SW480 (cell line): ENCODE measurements at regions not wholly inside any gene's neighbourhood (a gene's known extent, or its start where the extent isn't known, plus 50 kb on each side); places are given as distances from the start of the nearest gene placed in this dataset.
"Not testable (repeated sequence)": the region's sequence is repeated elsewhere in the genome, so short reads cannot be mapped to it uniquely, and the experiment has no call there.

Experiments
- DNase-seq: peaks from one replicate; pipeline ENCODE4 v3.0.0-alpha.2; 2016; ENCODE audit warnings: low spot score

DNA sequence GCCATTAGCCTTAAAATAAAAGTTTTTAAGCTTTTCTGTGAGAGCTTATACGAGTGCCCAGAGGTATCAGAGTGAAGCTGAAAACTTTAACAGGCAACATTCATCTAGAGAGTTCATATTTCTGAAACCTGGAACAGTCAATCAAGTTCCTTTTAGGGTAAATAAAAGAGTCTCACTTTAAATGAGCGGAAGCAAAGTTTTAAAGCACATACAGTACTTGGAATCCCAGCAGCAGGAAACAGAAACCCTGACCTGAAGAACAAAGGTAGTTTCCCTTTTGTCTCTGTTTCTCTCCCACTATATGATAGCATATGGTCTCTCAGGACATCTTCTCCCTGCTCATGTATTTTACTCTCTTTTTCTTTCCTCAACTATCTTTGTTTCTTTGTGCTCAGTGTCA lies 153.0 kb downstream of the ASB9 start:
- DNase-seq, result no peak

DNA sequence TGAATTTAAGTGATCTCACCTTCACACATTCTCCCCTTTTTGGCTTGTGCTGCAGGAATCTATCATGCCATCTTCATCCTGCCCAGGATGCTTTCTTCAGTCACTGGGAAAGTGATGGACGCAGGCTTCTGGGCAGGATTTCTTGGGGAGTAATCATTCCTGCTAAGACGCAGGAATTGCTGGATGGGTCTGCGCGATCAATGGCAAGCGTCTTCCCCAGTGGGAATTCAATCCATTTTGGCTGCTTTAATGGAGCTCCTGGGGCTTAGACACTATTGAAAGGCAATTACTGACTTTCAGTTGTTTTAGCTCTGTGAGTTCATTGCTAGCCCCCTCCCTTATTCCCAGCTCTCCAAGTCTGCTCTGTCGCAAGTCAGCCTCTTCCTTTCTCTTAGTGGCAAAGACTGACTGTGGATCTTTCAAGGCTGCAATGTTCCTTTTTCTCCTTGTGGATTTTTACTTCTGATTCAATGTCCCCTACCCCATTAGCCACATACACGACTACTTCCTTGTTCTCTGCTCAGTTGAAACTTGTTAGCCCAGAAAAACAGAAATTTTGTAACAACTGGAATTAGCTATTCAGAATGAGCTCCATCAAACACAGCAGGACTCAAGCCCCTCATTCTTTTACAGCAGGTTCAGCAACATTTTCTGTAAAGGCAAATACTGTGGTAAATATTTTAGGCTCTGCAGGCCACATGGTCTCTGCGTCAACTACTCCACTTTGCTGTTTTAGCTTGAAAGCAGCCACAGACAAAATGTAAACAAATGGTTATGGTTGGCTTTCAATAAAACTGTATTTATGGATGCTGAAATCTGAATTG lies 154.9 kb downstream of the ASB9 start:
- no peak for DNase-seq

DNA sequence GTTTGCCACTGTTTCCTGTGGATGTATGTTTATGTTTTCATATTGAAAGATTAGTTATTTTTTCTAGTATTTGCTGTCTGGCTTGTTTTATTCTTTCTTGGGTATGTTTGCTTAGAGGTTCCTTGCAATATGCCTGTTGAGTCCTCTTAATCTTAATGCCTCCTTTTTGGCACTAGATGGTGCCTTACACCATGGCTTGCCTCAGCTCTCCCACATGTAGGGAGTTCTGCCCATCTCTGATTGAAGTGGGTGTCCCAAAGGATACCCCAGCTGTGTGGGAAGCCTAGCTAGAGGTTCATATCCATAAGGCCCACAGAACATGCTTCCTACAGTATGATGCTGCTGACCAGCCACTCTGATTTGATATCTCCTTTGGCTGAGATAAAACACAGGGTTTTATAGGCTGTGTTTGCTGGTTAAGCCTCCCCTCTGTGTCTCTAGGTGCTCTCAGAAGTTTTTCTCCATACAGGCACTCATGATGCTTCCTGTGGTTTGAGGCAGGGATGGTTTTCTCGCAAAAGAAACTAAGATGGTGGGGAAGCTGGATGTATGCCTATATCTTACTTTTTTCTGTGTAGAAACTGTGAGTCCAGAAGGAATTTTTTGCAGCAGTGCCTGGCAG lies 162.4 kb downstream of the ASB9 start:
- DNase-seq, result no peak

DNA sequence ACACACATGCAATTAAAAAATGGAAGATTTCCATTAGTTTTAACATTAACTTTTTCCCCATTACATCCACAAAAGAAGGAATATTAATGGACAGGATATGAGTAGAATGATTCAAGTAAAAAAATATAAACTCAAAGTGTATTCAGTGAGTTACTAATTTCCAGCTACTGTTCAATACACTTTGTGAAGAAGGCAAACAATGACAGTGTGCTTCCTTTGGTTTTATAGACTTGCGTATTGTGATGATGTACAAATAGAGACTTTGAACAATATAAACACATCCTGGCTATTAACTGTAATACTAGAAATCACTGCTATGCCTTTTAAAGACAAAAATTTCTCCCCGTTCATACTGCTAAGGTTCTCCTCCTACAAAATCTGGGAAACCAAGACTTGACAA lies 171.4 kb downstream of the ASB9 start:
- DNase-seq, result no peak

DNA sequence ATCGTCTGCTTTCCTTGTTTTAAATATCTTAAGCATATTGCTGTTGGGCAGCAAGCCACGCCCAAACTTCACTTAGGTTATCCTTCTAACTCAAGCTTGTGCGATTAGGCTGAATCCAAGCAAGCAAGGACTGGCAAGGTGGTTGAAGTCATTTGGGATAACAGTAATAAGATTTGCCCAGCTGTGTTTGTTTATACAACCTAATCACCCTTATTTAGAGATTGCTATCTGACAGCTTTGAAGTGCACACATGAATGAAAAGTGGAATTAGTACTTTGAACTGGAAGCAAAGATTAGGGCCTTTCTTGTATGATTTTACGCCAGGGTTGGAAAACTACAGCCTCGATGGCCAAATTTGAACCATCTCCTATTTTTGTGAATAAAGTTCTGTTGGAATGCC lies 182.1 kb downstream of the ASB9 start:
- DNase-seq, result no peak

DNA sequence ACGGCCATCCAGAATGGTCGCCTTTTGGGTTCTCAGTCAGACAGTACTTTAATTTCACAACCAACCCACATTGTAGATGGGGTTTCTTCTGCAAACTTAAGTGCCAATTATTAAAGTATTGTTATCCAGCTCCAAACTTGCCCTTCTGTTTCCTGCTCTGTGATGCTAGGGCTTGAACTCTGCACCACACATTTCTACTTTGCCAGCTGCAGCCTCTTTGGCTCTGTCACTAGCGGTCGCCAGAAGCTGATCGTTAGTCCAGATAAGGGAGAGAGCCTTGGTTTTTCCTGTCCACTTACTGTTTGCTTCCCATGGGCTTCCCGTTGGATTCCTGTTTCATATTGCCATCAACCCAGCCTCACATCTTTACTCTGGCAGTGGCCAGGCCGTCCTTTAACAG lies 196.6 kb downstream of the ASB9 start:
- no peak for DNase-seq

DNA sequence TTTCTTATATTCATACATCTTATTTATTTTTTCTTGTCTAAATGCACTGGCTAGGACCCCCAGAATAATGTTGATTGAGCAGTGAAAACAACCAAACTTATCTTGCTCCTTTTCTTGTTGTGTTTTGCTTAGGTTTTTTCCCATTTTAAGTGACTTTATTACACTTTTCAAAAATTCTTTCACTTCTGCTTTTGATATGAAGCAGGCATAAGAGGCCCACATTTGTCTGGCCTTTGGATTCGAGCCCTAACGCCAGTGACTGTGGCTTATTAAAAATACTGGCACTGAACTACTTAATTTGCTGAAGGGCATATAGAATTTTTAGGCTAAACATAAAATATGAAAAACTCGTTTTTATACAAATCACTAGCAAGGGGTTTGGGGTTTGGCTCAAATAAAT lies 197.0 kb downstream of the ASB9 start:
- DNase-seq, result no peak

DNA sequence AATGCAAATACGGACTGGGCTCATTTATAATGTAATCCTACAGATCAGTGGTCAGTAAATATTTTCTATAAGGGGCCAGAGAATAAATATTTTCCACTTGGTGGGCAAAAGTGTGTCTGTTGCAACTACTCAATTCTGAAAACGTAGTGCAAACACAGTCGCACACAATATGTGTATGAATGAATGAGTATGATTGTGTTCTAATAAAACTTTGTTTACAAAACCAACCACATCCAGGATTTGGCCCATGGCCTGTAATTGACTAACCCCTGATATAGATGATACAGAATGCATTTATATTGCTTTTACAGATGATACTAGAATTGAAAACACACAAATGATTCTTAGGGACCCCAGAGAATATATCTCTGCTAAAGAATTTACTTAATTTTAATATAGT lies 197.6 kb downstream of the ASB9 start:
- no peak for DNase-seq

DNA sequence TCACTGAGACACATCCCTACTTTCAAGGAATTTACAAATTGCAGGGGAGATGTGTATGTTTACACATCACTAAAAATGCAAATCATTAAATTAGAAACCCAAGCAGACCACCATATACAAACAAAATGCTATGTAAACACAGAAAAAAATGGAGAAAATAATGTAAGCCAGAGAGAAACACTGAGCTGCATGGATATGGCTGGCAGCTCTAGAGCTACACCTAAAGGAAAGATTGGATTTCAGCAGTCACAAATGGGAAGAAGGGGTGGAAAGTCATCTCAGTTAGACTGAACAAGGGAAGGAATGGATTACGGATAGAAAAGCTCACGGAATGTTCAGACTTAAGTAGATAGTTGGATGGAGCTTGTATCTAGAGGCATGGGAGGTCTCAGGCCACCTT lies 186.3 kb downstream of the MOSPD2 start:
- DNase-seq, result no peak

DNA sequence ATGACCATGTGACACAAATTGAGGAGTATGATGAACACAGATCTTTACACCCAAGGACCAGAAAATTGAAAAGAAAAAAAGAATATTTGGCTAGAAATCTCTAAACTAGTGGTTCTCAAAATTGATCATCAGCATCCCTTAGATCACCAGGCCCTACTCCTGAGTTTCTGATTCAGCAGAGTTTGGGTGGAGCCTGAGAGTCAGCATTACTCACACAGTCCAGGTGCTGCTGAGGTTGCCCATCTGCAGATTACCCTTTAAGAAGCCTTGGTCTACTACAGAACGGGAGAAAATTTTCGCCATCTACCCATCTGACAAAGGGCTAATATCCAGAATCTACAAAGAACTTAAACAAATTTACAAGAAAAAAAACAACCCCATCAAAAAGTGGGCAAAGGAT lies 182.8 kb downstream of the MOSPD2 start:
- DNase-seq, result no peak

DNA sequence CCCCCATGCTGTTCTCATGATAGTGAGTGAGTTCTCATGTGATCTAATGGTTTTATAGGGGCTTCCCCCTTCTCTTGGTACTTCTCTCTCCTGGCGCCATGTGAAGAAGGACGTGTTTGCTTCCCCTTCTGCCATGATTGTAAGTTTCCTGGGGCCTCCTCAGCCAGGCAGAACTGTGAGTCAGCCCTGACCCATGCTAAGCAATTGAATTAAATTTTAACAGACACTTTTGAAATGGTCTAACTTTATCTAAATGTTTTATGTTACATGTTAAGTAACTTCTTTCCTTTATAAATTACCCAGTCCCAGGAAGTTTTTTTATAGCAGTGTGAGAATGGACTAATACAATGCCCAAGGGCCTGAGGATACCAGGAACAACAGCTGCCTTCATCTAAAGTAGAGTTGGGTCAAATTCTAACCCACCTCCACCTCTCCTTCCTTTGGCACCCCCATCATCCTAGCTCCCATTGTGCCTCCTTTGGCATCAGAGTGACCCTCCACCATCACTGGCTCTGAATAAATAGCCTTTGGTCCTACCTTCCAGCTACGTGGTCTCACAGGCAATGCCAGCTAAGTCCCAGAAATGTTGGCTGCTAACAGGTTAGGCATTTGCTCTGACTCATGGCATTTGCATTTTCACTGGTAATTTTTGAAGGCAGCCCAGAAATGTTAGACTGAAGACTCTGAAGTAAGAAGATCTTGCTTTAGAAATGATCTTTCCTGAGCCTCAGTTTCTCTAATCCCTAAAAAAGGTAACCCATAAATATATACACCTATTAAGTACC lies 182.1 kb downstream of the MOSPD2 start:
- DNase-seq, result no peak

DNA sequence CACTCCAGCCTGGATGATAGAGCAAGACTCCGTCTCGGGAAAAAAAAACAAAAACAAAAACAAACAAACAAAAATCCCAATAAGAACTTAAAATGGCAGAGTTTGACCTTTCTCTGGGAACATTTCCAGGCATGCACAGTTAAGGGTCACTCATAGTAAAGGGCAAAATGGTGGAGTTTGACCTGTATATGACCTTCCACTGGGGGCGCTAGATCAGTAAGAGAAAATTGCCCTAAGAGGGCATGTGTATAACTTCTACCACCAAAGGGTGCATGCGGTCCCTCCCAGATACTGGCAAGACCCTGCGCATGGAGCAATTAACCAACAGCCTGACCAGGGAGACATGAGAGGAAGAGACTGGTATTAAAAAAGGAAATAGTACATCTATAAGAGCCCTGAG lies 177.2 kb downstream of the MOSPD2 start:
- no peak for DNase-seq

DNA sequence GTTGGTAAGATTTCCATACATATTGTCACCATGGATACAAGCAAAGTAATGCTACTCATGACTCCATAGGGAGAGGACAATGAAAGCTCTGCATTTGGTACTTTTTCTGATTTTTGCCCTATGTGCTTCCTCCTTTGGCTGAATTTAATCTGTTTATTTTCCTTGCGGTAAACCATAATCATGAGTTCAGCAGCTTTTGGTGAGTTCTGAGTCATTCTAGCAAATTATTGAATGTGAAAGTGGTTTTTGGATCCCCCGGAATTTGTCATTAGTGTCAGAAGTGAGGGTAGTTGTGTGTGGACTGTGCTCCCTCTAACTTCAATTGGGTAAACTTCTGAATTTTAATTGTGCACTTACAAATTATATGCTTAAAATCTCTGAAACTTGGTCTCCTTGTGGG lies 170.3 kb downstream of the MOSPD2 start:
- no peak for DNase-seq

DNA sequence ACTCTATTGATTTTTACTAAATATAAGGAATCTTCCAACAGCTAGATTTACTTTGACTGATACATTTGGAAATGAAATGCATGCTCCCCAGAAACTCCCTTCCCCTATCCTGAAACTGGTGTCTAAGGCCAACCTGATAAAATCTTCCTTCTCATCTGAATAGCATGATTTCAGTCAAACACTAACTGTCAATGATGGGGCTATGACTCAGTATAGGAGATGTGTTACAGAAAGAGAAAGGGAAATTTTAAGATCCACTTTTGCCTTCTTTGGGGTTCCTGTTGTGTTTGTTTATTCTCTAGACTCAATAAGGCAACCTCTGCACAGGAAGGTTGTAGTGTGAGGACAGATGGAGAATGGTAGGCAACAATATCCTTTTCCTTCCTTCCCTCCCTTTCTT lies 160.7 kb downstream of the MOSPD2 start:
- DNase-seq, result no peak

DNA sequence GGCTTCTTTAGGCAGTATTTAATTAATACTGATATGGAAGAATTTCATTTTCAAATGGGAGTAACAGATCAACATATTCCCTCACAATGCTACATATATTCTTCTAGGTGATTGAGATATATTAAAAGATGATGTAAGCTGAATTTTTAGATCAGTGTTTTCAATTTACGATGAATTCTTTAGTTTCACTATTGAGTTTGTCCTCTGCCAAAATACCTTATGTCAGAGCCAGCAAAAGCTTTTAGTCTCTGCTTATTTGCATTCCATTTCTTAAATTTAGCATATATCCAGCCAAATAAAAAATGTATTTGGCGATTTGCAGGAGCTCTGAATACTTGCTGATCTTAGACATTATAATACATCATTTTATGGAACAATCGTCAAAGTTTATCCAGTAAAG lies 144.3 kb downstream of the MOSPD2 start:
- no peak for DNase-seq

DNA sequence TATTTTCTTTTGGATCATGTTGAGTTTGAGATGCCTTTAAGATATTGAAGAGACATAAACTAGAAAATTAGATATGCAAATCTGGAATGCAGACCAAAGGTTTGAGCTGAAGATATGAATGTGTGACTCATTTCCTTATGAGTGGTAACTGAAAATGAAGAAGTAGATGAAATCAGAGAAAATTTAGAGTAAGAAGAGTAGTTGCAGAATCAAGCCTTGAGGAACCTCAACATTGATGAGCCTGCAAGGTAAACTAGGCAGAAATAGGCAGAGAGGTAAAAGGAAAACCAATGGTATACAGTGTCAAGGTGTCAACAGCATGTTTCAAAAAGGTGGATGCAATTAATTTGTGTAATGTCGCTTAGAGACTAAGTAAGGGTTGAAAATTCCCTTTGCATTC lies 142.8 kb downstream of the MOSPD2 start:
- DNase-seq, result no peak

DNA sequence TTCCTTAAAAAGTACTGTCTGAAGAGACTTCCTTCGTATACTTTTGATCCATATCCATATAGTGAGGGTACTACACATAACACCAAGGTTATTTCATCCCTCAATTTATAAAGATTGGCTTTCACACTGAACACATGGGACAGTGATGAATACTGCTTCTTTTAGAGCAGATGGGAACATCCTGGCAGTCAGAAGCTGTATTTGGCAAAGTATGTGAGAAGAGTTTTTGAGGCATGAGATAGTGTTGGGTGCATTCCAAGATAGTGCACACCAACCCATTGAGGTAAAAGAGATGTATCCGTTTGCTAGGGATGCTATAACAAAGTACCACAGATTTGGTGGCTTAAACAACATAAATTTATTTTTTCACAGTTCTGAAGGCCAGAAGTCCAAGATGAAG lies 141.1 kb downstream of the MOSPD2 start:
- DNase-seq, result no peak

DNA sequence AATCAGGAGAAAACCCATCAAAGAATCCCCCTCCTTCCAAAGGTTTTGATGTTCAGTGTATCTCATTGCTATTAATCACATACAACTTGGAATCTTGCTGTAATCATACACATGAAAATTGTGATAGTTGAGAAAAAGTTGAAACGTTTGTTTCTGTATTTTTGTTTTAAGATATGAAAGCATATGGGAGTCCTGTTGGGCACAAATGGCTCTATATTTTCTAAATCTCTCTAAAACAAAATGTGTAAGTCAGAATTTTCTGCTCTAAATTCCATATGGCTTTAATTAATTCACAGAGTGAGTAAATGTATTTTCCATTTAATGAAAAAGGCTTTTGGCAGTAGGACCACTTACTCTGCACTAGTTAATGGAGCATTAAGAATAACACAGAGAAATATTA lies 140.2 kb downstream of the MOSPD2 start:
- no peak for DNase-seq

DNA sequence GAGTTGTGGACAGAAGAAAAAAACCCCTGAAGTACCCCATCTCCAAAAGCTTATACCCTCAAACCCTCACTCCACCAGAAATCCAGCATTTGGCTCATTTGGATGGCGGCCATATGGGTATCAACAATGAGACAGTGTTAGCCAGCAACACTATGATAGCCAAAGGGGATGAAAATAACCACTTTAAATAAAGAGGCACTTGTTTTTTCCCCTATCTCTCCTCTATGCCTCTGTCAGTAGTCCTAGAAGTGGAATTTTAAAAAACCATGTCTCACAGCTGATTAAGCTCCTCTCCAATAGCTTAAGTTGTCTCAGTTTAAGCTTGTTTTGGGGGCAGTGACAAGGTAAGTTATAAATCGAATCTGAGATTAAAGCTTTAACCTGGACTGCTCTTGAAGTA lies 124.0 kb downstream of the MOSPD2 start:
- DNase-seq, result no peak

DNA sequence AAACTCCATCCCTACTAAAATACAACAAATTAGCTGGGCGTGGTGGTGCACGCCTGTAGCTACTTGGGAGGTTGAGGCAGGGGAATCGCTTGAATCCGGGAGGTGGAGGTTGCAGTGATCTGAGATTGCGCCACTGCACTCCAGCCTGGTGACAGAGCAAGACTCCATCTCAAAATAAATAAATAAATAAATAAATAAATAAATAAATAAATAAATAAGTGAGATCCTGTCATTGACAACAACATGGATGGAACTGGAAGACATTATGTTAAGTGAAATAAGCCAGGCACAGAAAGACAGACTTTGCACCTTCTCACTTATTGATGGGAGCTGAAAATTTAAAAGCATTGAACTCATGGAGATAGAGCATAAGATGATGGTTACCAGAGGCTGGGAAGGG lies 111.2 kb downstream of the MOSPD2 start:
- DNase-seq, result not testable (repeated sequence)
